Stomach (tissue), 8 donors: ENCODE measurements at regions not wholly inside any gene's neighbourhood (a gene's known extent, or its start where the extent isn't known, plus 50 kb on each side); places are given as distances from the start of the nearest gene placed in this dataset.

ENCODE experiments used
- DNase-seq, 2 donors: peaks; one replicate each; pipeline versions ENCODE4 v3.0.0 to v3.0.0-alpha.2; 2013 to 2019
- H3K27ac ChIP-seq, 5 donors: fragments of 200-600 bp in 4 of 5; sonication (generic) in 4 of 5; one replicate each; pipeline ENCODE4 v1.5.1; 2013 to 2019; ENCODE audit warnings: mild to moderate bottlenecking in 1 of 5, moderate library complexity in 1 of 5
- H3K27me3 ChIP-seq, 3 donors: fragments of 200-600 bp; sonication (generic); one replicate each; pipeline ENCODE4 v1.5.1; 2017 to 2019; ENCODE audit warnings: mixed run types in 1 of 3
- H3K36me3 ChIP-seq, 4 donors: fragments of 200-600 bp; sonication (generic); 1 replicate in 3 of 4; 2 replicates in 1 of 4; pipeline ENCODE4 v1.5.1; 2016 to 2019
- H3K4me1 ChIP-seq, 4 donors: fragments of 200-600 bp; sonication (generic); one replicate each; pipeline ENCODE4 v1.5.1; 2016 to 2019
- H3K4me3 ChIP-seq, 4 donors: fragments of 200-600 bp; sonication (generic) in 3 of 4; one replicate each; pipeline ENCODE4 v1.5.1; 2016 to 2019; ENCODE audit warnings: mild to moderate bottlenecking in 1 of 4
- H3K9me3 ChIP-seq, 4 donors: fragments of 200-600 bp; sonication (generic); one replicate each; pipeline ENCODE4 v1.5.1; 2016 to 2019
- EP300 ChIP-seq: sonication (generic); formaldehyde crosslinking; IDR thresholded peaks from one replicate; pipeline ENCODE4 v1.6.1; 2017; ENCODE audit warnings: antibody characterized with exemption
- POLR2A ChIP-seq, 4 donors: fragments of 450-650 bp; IDR thresholded peaks; one replicate each; pipeline ENCODE4 v1.6.1; 2016; ENCODE audit warnings: antibody characterized with exemption in 4 of 4, control low read depth in 2 of 4, mild to moderate bottlenecking in 1 of 4, moderate library complexity in 1 of 4
- POLR2AphosphoS5 ChIP-seq, 3 donors: sonication (generic); formaldehyde crosslinking; IDR thresholded peaks; one replicate each; pipeline ENCODE4 v1.6.1; 2016; ENCODE audit warnings: antibody characterized with exemption in 3 of 3
- WGBS, 5 donors: extraction: QIAGEN DNeasy Blood & Tissue Kit in 3 of 5; methylation state at CpG; one replicate each; pipeline versions ENCODE4 v1.1.5 to v1.1.7; 2013 to 2018; 5-methylcytosine and 5-hydroxymethylcytosine counted together
- intact Hi-C: fragments of 100-400 bp; cut with DNase I; formaldehyde crosslinking; loops from one replicate; pipeline ENCODE4 v1.15.1; 2023; ENCODE audit warnings: low total_unique reads
- TF ChIP-seq, protein P1 (sequence below), 7 experiments: fragments of 450-650 bp in 4 of 7; fragments of 200-600 bp in 3 of 7; sonication (generic) in 3 of 7; IDR thresholded peaks; one replicate each; pipeline ENCODE4 v1.5.1; 2016 to 2019; ENCODE audit warnings: antibody characterized with exemption in 7 of 7, control low read depth in 2 of 7, mild to moderate bottlenecking in 1 of 7
- donor health status: healthy with polysubstance abuse.
- donor health status: Bipolar disorder and iron deficiency.
- donor health status: healthy.

DNA sequence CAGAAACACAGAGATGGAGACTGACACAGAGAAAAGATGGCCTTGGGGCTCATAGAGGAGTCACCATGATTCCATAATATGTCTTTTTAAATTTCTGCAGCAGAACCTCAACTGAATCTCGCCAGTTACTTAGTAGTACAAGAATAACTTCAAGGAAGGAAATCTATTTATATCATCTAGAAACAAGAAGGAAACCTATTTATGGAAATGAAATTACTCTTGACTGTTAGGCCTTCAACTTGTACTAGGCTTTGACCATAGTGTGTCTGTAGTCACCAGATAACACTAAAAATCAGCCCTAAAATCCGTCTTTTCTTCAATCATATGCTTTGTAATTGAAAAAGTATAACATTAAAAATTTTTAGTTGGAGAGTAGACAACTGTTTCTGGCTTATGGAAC, 740.4 kb downstream of the TRIML1 start:
- H3K4me3 ChIP-seq: no peak overlapping the region
- no peak overlapping the region for H3K27ac ChIP-seq
- H3K9me3 ChIP-seq: no peaks in the 10 kb centered on the region
- TF ChIP-seq POLR2A (IDR thresholded peaks at IDR 0.05): no peak
- DNase-seq: no peak
- no peaks in the 10 kb centered on the region for H3K27me3 ChIP-seq
- no peaks in the 10 kb centered on the region for H3K36me3 ChIP-seq
- intact Hi-C loops: no loop called here
- WGBS, 5 donors: 44 to 68% (median 66%) methylated on average over 2 of the region's 2 CpGs
- H3K4me1 ChIP-seq: no peaks in the 10 kb centered on the region

DNA sequence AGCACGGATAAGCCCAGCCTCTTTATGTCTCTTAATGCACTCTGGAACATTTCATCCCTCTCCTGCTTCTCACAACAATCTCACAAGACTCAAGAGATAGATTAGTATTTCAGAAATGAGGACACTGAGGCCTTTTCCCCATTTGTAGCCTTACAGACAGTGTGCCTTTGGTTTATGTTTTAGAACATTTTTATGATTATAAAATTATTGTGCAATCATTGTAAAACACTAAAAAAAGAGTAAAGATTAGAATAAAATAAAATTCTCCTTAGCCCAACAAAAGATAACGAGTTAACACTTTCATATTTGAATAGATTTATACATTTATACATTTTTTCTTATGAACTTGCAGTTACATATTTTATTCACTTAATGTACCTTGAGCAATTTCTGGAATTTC, 748.7 kb downstream of the TRIML1 start:
- H3K27ac ChIP-seq: no peak overlapping the region
- no peak for TF ChIP-seq POLR2A (IDR thresholded peaks at IDR 0.05)
- TF ChIP-seq EP300: no peak
- TF ChIP-seq, protein P1, sequence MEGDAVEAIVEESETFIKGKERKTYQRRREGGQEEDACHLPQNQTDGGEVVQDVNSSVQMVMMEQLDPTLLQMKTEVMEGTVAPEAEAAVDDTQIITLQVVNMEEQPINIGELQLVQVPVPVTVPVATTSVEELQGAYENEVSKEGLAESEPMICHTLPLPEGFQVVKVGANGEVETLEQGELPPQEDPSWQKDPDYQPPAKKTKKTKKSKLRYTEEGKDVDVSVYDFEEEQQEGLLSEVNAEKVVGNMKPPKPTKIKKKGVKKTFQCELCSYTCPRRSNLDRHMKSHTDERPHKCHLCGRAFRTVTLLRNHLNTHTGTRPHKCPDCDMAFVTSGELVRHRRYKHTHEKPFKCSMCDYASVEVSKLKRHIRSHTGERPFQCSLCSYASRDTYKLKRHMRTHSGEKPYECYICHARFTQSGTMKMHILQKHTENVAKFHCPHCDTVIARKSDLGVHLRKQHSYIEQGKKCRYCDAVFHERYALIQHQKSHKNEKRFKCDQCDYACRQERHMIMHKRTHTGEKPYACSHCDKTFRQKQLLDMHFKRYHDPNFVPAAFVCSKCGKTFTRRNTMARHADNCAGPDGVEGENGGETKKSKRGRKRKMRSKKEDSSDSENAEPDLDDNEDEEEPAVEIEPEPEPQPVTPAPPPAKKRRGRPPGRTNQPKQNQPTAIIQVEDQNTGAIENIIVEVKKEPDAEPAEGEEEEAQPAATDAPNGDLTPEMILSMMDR (IDR thresholded peaks at IDR 0.05): no peak
- TF ChIP-seq POLR2AphosphoS5 (IDR thresholded peaks at IDR 0.05): no peak
- no peaks in the 10 kb centered on the region for H3K4me1 ChIP-seq
- 81 to 92% (median 82%) methylated on average over 2 of the region's 2 CpGs for WGBS, 5 donors
- H3K36me3 ChIP-seq: no peaks in the 10 kb centered on the region
- no peaks in the 10 kb centered on the region for H3K27me3 ChIP-seq
- H3K4me3 ChIP-seq: no peak overlapping the region
- no peak for DNase-seq
- intact Hi-C loops: no loop called here
- no peaks in the 10 kb centered on the region for H3K9me3 ChIP-seq

DNA sequence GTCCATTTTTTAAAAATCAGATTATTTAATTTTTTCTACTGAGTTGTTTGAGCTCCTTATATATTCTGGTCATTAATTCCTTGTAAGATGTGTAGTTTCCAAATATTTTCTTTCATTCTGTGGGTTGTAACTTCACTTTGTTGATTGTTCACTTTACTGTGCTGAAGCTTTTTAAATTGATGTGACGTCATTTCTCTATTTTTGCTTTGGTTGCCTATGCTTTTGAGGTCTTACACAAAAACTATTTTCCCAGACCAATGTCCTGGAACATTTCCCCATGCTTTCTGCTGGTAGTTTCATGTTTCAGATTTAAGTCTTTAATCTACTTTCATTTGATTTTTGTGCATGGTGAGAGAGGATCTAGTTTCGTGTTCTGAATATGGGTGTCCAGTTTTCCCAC, 753.6 kb downstream of the TRIML1 start:
- Histone ChIP-seq H3K4me3 (no peak overlapping the region), H3K27me3 (no peaks in the 10 kb centered on the region), H3K27ac (no peak overlapping the region), H3K4me1 (no peaks in the 10 kb centered on the region), H3K9me3 (no peaks in the 10 kb centered on the region), H3K36me3 (no peaks in the 10 kb centered on the region)
- WGBS, 5 donors: 86 to 98% (median 91%) methylated on average over 2 of the region's 2 CpGs
- TF ChIP-seq, protein P1 (IDR thresholded peaks at IDR 0.05): no peak
- TF ChIP-seq EP300: no peak
- no peak for TF ChIP-seq POLR2A (IDR thresholded peaks at IDR 0.05)
- TF ChIP-seq POLR2AphosphoS5 (IDR thresholded peaks at IDR 0.05): no peak
- DNase-seq: no peak
- intact Hi-C loops: no loop called here

DNA sequence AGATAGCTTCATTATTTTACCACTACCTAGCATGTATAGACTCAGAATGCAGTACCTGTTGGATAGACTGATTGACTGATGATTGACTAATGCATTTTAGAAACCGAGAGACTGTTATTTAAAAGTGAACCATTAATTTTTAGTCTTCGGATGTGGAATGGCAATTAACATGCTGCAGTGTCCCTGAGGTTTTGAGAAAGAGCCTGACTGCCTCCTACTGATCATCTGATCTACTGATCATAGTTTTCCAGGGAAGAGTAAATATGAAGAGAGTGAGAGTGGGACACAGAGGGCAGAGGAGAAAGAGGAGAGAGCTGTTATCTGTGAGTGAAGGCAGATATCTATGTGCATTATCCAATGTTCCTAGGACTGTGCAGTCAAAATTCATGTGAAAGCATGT, 764.7 kb downstream of the TRIML1 start:
- H3K27me3 ChIP-seq: no peaks in the 10 kb centered on the region
- WGBS, 5 donors: 60 to 65% (median 63%) methylated on average over 2 of the region's 2 CpGs
- intact Hi-C loops: no loop called here

DNA sequence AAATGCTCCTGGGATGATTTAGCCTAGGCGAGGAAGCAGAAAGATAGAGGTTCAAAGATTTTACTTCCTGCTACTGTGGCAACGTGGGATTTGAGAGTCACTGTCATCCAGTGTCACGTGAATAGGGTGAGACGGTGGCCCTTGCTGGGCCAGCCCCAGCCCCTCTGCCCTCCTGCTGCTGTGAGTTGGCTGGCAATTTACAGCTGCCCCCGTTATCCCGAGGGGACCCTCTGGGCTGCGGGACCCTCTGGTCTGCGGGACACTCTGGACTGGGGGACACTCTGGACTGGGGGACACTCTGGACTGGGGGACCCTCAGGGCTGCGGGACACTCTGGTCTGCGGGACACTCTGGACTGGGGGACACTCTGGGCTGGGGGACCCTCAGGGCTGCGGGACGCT, 765.4 kb downstream of the TRIML1 start:
- 86 to 91% (median 87%) methylated on average over 9 to 12 of the region's 12 CpGs for WGBS, 5 donors
- Histone ChIP-seq H3K36me3 (no peaks in the 10 kb centered on the region), H3K9me3 (peaks cover 0 to 6% (median 0%) of the 10 kb centered on the region in 4 donors), H3K4me1 (no peaks in the 10 kb centered on the region), H3K4me3 (no peak overlapping the region), H3K27me3 (no peaks in the 10 kb centered on the region), H3K27ac (no peak overlapping the region)
- DNase-seq: no peak
- intact Hi-C loops: no loop called here
- TF ChIP-seq EP300 (no peak), POLR2A (IDR thresholded peaks at IDR 0.05) (no peak), POLR2AphosphoS5 (IDR thresholded peaks at IDR 0.05) (no peak)
- TF ChIP-seq, protein P1 (IDR thresholded peaks at IDR 0.05): no peak

More for the DNA sequence above, 764.7 kb downstream of the TRIML1 start:
- Histone ChIP-seq H3K36me3 (no peaks in the 10 kb centered on the region), H3K9me3 (peaks cover 0 to 6% (median 0%) of the 10 kb centered on the region in 4 donors), H3K27ac (no peak overlapping the region), H3K4me1 (no peaks in the 10 kb centered on the region), H3K4me3 (no peak overlapping the region)
- no peak for DNase-seq
- TF ChIP-seq, protein P1 (IDR thresholded peaks at IDR 0.05): no peak
- TF ChIP-seq EP300 (no peak), POLR2AphosphoS5 (IDR thresholded peaks at IDR 0.05) (no peak), POLR2A (IDR thresholded peaks at IDR 0.05) (no peak)
